ENCODE measurements at regions not wholly inside any gene's neighbourhood (a gene's known extent, or its start where the extent isn't known, plus 50 kb on each side); places are given as distances from the start of the nearest gene placed in this dataset.

- TF ChIP-seq, protein P1, sequence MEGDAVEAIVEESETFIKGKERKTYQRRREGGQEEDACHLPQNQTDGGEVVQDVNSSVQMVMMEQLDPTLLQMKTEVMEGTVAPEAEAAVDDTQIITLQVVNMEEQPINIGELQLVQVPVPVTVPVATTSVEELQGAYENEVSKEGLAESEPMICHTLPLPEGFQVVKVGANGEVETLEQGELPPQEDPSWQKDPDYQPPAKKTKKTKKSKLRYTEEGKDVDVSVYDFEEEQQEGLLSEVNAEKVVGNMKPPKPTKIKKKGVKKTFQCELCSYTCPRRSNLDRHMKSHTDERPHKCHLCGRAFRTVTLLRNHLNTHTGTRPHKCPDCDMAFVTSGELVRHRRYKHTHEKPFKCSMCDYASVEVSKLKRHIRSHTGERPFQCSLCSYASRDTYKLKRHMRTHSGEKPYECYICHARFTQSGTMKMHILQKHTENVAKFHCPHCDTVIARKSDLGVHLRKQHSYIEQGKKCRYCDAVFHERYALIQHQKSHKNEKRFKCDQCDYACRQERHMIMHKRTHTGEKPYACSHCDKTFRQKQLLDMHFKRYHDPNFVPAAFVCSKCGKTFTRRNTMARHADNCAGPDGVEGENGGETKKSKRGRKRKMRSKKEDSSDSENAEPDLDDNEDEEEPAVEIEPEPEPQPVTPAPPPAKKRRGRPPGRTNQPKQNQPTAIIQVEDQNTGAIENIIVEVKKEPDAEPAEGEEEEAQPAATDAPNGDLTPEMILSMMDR (IDR thresholded peaks at IDR 0.05; ENCODE audit: low read length) = no peak
- TF ChIP-seq EZH2 (optimal IDR thresholded peaks at IDR 0.05; ENCODE audit: low read depth, low read length) (no peak), EZH2phosphoT487 (IDR thresholded peaks at IDR 0.05; ENCODE audit: low read length) (no peak)
Measured at GRCh38 chr2:62320657-62321357, 124.9 kb downstream of the B3GNT2 start.

Data from MM.1S (cell line).